H1 (cell line): ENCODE measurements at regions not wholly inside any gene's neighbourhood (a gene's known extent, or its start where the extent isn't known, plus 50 kb on each side); places are given as distances from the start of the nearest gene placed in this dataset.

Source experiments
- CTBP2 ChIP-seq: IDR thresholded peaks from 2 replicates; pipeline ENCODE4 v1.7.0; 2011; ENCODE audit warnings: borderline replicate concordance, mild to moderate bottlenecking, moderate library complexity, mixed read lengths, low read length; ENCODE audit not compliant: insufficient read depth, insufficient read length
- EZH2 ChIP-seq: fragments of 200-600 bp; sonication (generic); IDR thresholded peaks from 2 replicates; pipeline ENCODE4 v1.7.1; 2012; ENCODE audit warnings: low read depth, mild to moderate bottlenecking, moderate library complexity, low read length, inconsistent platforms; ENCODE audit not compliant: severe bottlenecking
- GTF2F1 ChIP-seq: IDR thresholded peaks from 2 replicates; pipeline ENCODE4 v1.6.1; 2012; ENCODE audit warnings: low read depth, low read length, improper control_type of control experiment, borderline replicate concordance
- JUN ChIP-seq: IDR thresholded peaks from 2 replicates; pipeline ENCODE4 v1.6.1; 2011; ENCODE audit warnings: low read depth, mild to moderate bottlenecking, improper control_type of control experiment, low read length
- SAP30 ChIP-seq: fragments of 300-600 bp; sonication (generic); IDR thresholded peaks from 2 replicates; pipeline ENCODE4 v1.7.1; 2012; ENCODE audit warnings: low read length, moderate library complexity, mild to moderate bottlenecking, inconsistent platforms; ENCODE audit not compliant: insufficient read depth, insufficient replicate concordance
- SRF ChIP-seq: IDR thresholded peaks from 2 replicates; pipeline ENCODE4 v1.6.1; 2011; ENCODE audit warnings: mild to moderate bottlenecking, low read depth, low read length, moderate library complexity
- YY1 ChIP-seq: IDR thresholded peaks from 2 replicates; pipeline ENCODE4 v1.6.1; 2011; ENCODE audit warnings: low read depth, mild to moderate bottlenecking, low read length
- TF ChIP-seq, protein P1 (sequence below): IDR thresholded peaks from 2 replicates; pipeline ENCODE4 v1.6.1; 2012; ENCODE audit warnings: low read length, inconsistent platforms

DNA sequence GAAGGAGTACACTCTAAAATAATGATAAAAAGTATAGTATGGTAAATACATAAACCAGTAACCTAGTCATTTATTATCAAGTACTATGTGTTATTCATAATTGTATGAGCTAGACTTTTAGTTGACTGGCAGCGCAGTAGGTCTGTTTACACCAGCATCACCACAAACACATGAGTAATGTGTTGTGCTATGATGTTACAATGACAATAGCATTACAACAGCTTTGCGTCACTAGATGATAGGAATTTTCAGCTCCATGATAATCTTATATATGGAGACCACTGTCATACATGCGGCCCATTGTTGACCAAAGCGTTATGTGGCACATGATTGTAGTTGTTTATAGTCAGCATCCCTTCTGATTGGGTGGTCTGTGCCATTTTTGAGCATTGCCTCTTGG, 138.9 kb upstream of the UBE2E1 start (continued):
- TF ChIP-seq, protein P1, sequence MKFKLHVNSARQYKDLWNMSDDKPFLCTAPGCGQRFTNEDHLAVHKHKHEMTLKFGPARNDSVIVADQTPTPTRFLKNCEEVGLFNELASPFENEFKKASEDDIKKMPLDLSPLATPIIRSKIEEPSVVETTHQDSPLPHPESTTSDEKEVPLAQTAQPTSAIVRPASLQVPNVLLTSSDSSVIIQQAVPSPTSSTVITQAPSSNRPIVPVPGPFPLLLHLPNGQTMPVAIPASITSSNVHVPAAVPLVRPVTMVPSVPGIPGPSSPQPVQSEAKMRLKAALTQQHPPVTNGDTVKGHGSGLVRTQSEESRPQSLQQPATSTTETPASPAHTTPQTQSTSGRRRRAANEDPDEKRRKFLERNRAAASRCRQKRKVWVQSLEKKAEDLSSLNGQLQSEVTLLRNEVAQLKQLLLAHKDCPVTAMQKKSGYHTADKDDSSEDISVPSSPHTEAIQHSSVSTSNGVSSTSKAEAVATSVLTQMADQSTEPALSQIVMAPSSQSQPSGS: no peak
- TF ChIP-seq SAP30 (no peak), SRF (no peak), CTBP2 (no peak), EZH2 (no peak), GTF2F1 (no peak), YY1 (no peak), JUN (no peak)
